ENCODE measurements at regions not wholly inside any gene's neighbourhood (a gene's known extent, or its start where the extent isn't known, plus 50 kb on each side); places are given as distances from the start of the nearest gene placed in this dataset.

GRCh38 chr12:65653321-65653720 is 171.0 kb upstream of the HMGA2 start:
- no peak for DNase-seq (ENCODE audit: low read depth in 2 of 2)

GRCh38 chr12:65653946-65654629 is 170.2 kb upstream of the HMGA2 start:
- DNase-seq (ENCODE audit: low read depth in 2 of 2): no peak

GRCh38 chr12:65655074-65655493 is 169.2 kb upstream of the HMGA2 start:
- peak in 1 of 2 donors; percentile 80 for DNase-seq (ENCODE audit: low read depth in 2 of 2)

GRCh38 chr12:65656156-65656882 is 168.0 kb upstream of the HMGA2 start:
- DNase-seq (ENCODE audit: low read depth in 2 of 2): no peak

GRCh38 chr12:65656891-65657351 is 167.4 kb upstream of the HMGA2 start:
- peak in 1 of 2 donors; percentile 89 for DNase-seq (ENCODE audit: low read depth in 2 of 2)

- no peak for DNase-seq (ENCODE audit: low read depth in 2 of 2)
These were observed 166.6 kb upstream of the HMGA2 start for GRCh38 chr12:65657635-65658034.

GRCh38 chr12:65658360-65658759 is 165.9 kb upstream of the HMGA2 start:
- no peak for DNase-seq (ENCODE audit: low read depth in 2 of 2)

GRCh38 chr12:65659681-65660080 is 164.6 kb upstream of the HMGA2 start:
- peak in 1 of 2 donors; percentile 40 for DNase-seq (ENCODE audit: low read depth in 2 of 2)

GRCh38 chr12:65660096-65660495 is 164.2 kb upstream of the HMGA2 start:
- no peak for DNase-seq (ENCODE audit: low read depth in 2 of 2)

GRCh38 chr12:65660836-65661235 is 163.4 kb upstream of the HMGA2 start:
- DNase-seq (ENCODE audit: low read depth in 2 of 2): no peak

- DNase-seq (ENCODE audit: low read depth in 2 of 2): no peak
These were observed 161.7 kb upstream of the HMGA2 start for GRCh38 chr12:65662590-65662989.

- no peak for DNase-seq (ENCODE audit: low read depth in 2 of 2)
These were observed 161.2 kb upstream of the HMGA2 start for GRCh38 chr12:65663097-65663496.

- no peak for DNase-seq (ENCODE audit: low read depth in 2 of 2)
These were observed 160.6 kb upstream of the HMGA2 start for GRCh38 chr12:65663648-65664047.

- DNase-seq (ENCODE audit: low read depth in 2 of 2): no peak
These were observed 159.5 kb upstream of the HMGA2 start for GRCh38 chr12:65664715-65665250.

- no peak for DNase-seq (ENCODE audit: low read depth in 2 of 2)
These were observed 158.5 kb upstream of the HMGA2 start for GRCh38 chr12:65665817-65666216.

GRCh38 chr12:65666876-65667275 is 157.4 kb upstream of the HMGA2 start:
- no peak for DNase-seq (ENCODE audit: low read depth in 2 of 2)

- DNase-seq (ENCODE audit: low read depth in 2 of 2): peak in 1 of 2 donors; percentile 45
These were observed 156.4 kb upstream of the HMGA2 start for GRCh38 chr12:65667932-65668331.

- DNase-seq (ENCODE audit: low read depth in 2 of 2): no peak
These were observed 155.1 kb upstream of the HMGA2 start for GRCh38 chr12:65668981-65669695.

GRCh38 chr12:65670775-65671174 is 153.5 kb upstream of the HMGA2 start:
- no peak for DNase-seq (ENCODE audit: low read depth in 2 of 2)

GRCh38 chr12:65672441-65672840 is 151.8 kb upstream of the HMGA2 start:
- no peak for DNase-seq (ENCODE audit: low read depth in 2 of 2)

GRCh38 chr12:65673156-65673690 is 151.1 kb upstream of the HMGA2 start:
- DNase-seq (ENCODE audit: low read depth in 2 of 2): no peak

GRCh38 chr12:65673732-65674131 is 150.6 kb upstream of the HMGA2 start:
- DNase-seq (ENCODE audit: low read depth in 2 of 2): peak in 1 of 2 donors; percentile 32
